ENCODE measurements at regions not wholly inside any gene's neighbourhood (a gene's known extent, or its start where the extent isn't known, plus 50 kb on each side); places are given as distances from the start of the nearest gene placed in this dataset.
"Not testable (repeated sequence)": the region's sequence is repeated elsewhere in the genome, so short reads cannot be mapped to it uniquely, and the experiment has no call there.

- no peak for TF ChIP-seq CTCF (IDR thresholded peaks at IDR 0.05; ENCODE audit: insufficient read depth, low read length)
- DNase-seq (ENCODE audit: low read depth), result no peak
- H3K4me3 ChIP-seq (ENCODE audit: low read depth, low read length), result no peak overlapping the region
Measured at GRCh38 chr11:101807531-101807930, 107.3 kb upstream of the CEP126 start.

GRCh38 chr11:101803651-101804050 lies 111.2 kb upstream of the CEP126 start:
- no peak for TF ChIP-seq CTCF (IDR thresholded peaks at IDR 0.05; ENCODE audit: insufficient read depth, low read length)
- no peak overlapping the region for H3K4me3 ChIP-seq (ENCODE audit: low read depth, low read length)
- DNase-seq (ENCODE audit: low read depth), result no peak

GRCh38 chr11:101797335-101797734 lies 117.5 kb upstream of the CEP126 start:
- TF ChIP-seq CTCF (IDR thresholded peaks at IDR 0.05; ENCODE audit: insufficient read depth, low read length), result no peak
- DNase-seq (ENCODE audit: low read depth), result peak; percentile 1
- no peak overlapping the region for H3K4me3 ChIP-seq (ENCODE audit: low read depth, low read length)

- no peak overlapping the region for H3K4me3 ChIP-seq (ENCODE audit: low read depth, low read length)
- no peak for TF ChIP-seq CTCF (IDR thresholded peaks at IDR 0.05; ENCODE audit: insufficient read depth, low read length)
- DNase-seq (ENCODE audit: low read depth), result no peak
Measured at GRCh38 chr11:101792814-101793213, 122.0 kb upstream of the CEP126 start.

GRCh38 chr11:101786916-101787315 lies 127.9 kb upstream of the CEP126 start:
- no peak for TF ChIP-seq CTCF (IDR thresholded peaks at IDR 0.05; ENCODE audit: insufficient read depth, low read length)
- no peak overlapping the region for H3K4me3 ChIP-seq (ENCODE audit: low read depth, low read length)
- no peak for DNase-seq (ENCODE audit: low read depth)

GRCh38 chr11:101786421-101786820 lies 128.4 kb upstream of the CEP126 start:
- TF ChIP-seq CTCF (IDR thresholded peaks at IDR 0.05; ENCODE audit: insufficient read depth, low read length), result no peak
- no peak overlapping the region for H3K4me3 ChIP-seq (ENCODE audit: low read depth, low read length)
- DNase-seq (ENCODE audit: low read depth), result no peak

GRCh38 chr11:101779167-101779566 lies 135.6 kb upstream of the CEP126 start:
- H3K4me3 ChIP-seq (ENCODE audit: low read depth, low read length); DNase-seq (ENCODE audit: low read depth): not testable (repeated sequence)
